MCF 10A (cell line): ENCODE measurements at regions not wholly inside any gene's neighbourhood (a gene's known extent, or its start where the extent isn't known, plus 50 kb on each side); places are given as distances from the start of the nearest gene placed in this dataset.

ENCODE experiments used
- BruUV-seq: library from RNA; stranded (reverse); fragments of 400-500 nt; replicated peaks from 2 replicates; lab custom pipeline; 2021; lab: Mats Ljungman, UMichigan
- CTCF ChIA-PET: fragments of 300-600 bp; sonication (Branson Sonifier 250); formaldehyde crosslinking; extraction: SDS; loops from one replicate; lab custom pipeline; 2021; ENCODE audit warnings: antibody characterized with exemption, inconsistent platforms; lab: Yijun Ruan, JAX
- POLR2A ChIA-PET: fragments of 300-600, 350-650 bp; sonication (Branson Sonifier 250); formaldehyde crosslinking; extraction: SDS; loops from one replicate; lab custom pipeline; 2020; ENCODE audit warnings: antibody characterized with exemption, inconsistent platforms; lab: Yijun Ruan, JAX
- DNase-seq: peaks from one replicate; pipeline ENCODE4 v3.0.0-alpha.2; 2018; ENCODE audit not compliant: unreplicated experiment
- H3K27ac Mint-ChIP-seq: one replicate; pipeline ENCODE4 v1.8.0; 2022; ENCODE audit warnings: mild to moderate bottlenecking, low read depth, mixed read lengths; ENCODE audit not compliant: unreplicated experiment
- H3K27me3 Mint-ChIP-seq: one replicate; pipeline ENCODE4 v1.8.0; 2022; ENCODE audit warnings: mixed read lengths; ENCODE audit not compliant: insufficient read depth, unreplicated experiment
- H3K36me3 Mint-ChIP-seq: one replicate; pipeline ENCODE4 v1.8.0; 2022; ENCODE audit warnings: mild to moderate bottlenecking, moderate library complexity, mixed read lengths; ENCODE audit not compliant: insufficient read depth, unreplicated experiment
- H3K4me1 Mint-ChIP-seq: one replicate; pipeline ENCODE4 v1.8.0; 2022; ENCODE audit warnings: mixed read lengths; ENCODE audit not compliant: insufficient read depth, unreplicated experiment
- H3K4me3 Mint-ChIP-seq: one replicate; pipeline ENCODE4 v1.8.0; 2022; ENCODE audit warnings: mild to moderate bottlenecking, moderate library complexity, mixed read lengths; ENCODE audit not compliant: unreplicated experiment
- H3K9me3 Mint-ChIP-seq: one replicate; pipeline ENCODE4 v1.8.0; 2022; ENCODE audit warnings: mixed read lengths; ENCODE audit not compliant: unreplicated experiment
- intact Hi-C: fragments of 100-400 bp; cut with micrococcal nuclease; formaldehyde crosslinking; loops from 2 replicates; pipeline ENCODE4 v1.14.1; 2022
- TF ChIP-seq, protein P1 (sequence below): fragments of 200-600 bp; IDR thresholded peaks from one replicate; pipeline ENCODE4 v1.8.0; 2022; ENCODE audit warnings: antibody characterized with exemption, mild to moderate bottlenecking; ENCODE audit not compliant: unreplicated experiment

GRCh38 chr4:95981591-95981990 lies 141.7 kb downstream of the PDHA2 start:
- H3K36me3 Mint-ChIP-seq, result no peaks in the 10 kb centered on the region
- ChIA-PET POLR2A (interaction anchor here (0.5 kb wide), 1 partner anchor 1087 kb away, joined by 3 read pairs; no protein-coding TSS in a partner anchor), CTCF (interaction anchor here (1.1 kb wide), 1 partner anchor 22 kb away, joined by 4 read pairs; no protein-coding TSS in a partner anchor)
- H3K9me3 Mint-ChIP-seq, result peaks cover 15% of the 10 kb centered on the region
- intact Hi-C loops, result no loop called here
- DNase-seq, result no peak
- no TSS peak for BruUV-seq
- no peaks in the 10 kb centered on the region for H3K27me3 Mint-ChIP-seq
- H3K4me3 Mint-ChIP-seq, result no peak overlapping the region
- TF ChIP-seq, protein P1, sequence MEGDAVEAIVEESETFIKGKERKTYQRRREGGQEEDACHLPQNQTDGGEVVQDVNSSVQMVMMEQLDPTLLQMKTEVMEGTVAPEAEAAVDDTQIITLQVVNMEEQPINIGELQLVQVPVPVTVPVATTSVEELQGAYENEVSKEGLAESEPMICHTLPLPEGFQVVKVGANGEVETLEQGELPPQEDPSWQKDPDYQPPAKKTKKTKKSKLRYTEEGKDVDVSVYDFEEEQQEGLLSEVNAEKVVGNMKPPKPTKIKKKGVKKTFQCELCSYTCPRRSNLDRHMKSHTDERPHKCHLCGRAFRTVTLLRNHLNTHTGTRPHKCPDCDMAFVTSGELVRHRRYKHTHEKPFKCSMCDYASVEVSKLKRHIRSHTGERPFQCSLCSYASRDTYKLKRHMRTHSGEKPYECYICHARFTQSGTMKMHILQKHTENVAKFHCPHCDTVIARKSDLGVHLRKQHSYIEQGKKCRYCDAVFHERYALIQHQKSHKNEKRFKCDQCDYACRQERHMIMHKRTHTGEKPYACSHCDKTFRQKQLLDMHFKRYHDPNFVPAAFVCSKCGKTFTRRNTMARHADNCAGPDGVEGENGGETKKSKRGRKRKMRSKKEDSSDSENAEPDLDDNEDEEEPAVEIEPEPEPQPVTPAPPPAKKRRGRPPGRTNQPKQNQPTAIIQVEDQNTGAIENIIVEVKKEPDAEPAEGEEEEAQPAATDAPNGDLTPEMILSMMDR, result no peak
- H3K4me1 Mint-ChIP-seq, result no peaks in the 10 kb centered on the region
- no peak overlapping the region for H3K27ac Mint-ChIP-seq

DNA sequence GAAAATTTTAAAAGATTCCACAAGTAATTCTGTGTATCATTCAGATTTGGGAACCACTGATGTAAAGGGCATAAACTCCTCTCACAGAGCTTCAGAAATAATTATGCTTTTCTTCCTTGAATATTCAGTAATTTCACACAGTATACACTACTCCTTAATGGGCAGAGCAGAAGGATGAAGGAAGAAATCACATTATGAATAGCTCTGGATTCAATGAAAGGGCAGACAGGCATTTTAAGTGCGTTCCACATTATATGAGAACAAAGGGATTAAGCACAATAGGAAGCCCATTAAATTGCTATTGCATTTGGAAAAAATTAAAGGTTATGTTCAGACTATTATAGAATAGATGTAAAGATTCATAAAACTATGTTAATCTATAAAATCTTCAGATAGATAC lies 142.6 kb downstream of the PDHA2 start:
- POLR2A ChIA-PET, result no interaction called here
- Mint-ChIP-seq H3K27ac (no peak overlapping the region), H3K9me3 (peaks cover 15% of the 10 kb centered on the region), H3K27me3 (no peaks in the 10 kb centered on the region), H3K36me3 (no peaks in the 10 kb centered on the region), H3K4me1 (no peaks in the 10 kb centered on the region), H3K4me3 (no peak overlapping the region)
- no peak for DNase-seq
- CTCF ChIA-PET, result no interaction called here
- BruUV-seq, result no TSS peak
- TF ChIP-seq, protein P1, result no peak
- intact Hi-C loops, result no loop called here

DNA sequence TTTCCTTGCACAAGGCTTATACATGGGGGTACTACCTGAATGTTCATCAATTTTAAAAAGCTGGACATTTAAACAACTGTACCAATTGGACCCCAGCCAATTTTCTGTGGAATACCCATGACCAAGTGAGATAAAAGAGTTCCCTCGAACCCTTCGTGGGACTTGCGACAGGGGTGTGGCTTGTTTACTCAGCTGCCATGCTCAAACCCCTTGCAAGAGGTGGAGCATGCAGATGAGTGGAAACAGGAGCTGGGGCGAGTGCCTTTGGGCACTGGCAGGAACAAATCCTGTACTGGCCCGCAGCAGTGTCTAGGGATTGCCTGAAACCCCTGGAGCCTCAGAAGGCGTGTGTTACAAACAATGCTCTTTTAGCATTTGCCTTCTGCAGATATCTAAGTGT lies 144.2 kb downstream of the PDHA2 start:
- no peak for DNase-seq
- H3K36me3 Mint-ChIP-seq, result no peaks in the 10 kb centered on the region
- ChIA-PET CTCF (no interaction called here), POLR2A (no interaction called here)
- H3K27me3 Mint-ChIP-seq, result no peaks in the 10 kb centered on the region
- H3K9me3 Mint-ChIP-seq, result peaks cover 7% of the 10 kb centered on the region
- no peak overlapping the region for H3K4me3 Mint-ChIP-seq
- intact Hi-C loops, result no loop called here
- H3K27ac Mint-ChIP-seq, result no peak overlapping the region
- TF ChIP-seq, protein P1, result no peak
- BruUV-seq, result no TSS peak
- H3K4me1 Mint-ChIP-seq, result no peaks in the 10 kb centered on the region

GRCh38 chr4:95985051-95985450 lies 145.2 kb downstream of the PDHA2 start:
- Mint-ChIP-seq H3K4me1 (no peaks in the 10 kb centered on the region), H3K36me3 (no peaks in the 10 kb centered on the region), H3K27ac (no peak overlapping the region), H3K27me3 (no peaks in the 10 kb centered on the region), H3K9me3 (no peaks in the 10 kb centered on the region), H3K4me3 (no peak overlapping the region)
- ChIA-PET CTCF (no interaction called here), POLR2A (no interaction called here)
- intact Hi-C loops, result no loop called here
- no peak for DNase-seq
- TF ChIP-seq, protein P1, result no peak
- no TSS peak for BruUV-seq
